ENCODE measurements at regions not wholly inside any gene's neighbourhood (a gene's known extent, or its start where the extent isn't known, plus 50 kb on each side); places are given as distances from the start of the nearest gene placed in this dataset.

- DNase-seq (ENCODE audit: insufficient read length, low spot score) (no peak), FAIRE-seq (no peak)
- no peak for TF ChIP-seq POLR2A (IDR thresholded peaks at IDR 0.05; ENCODE audit: low read depth, low read length)
Measured at GRCh38 chr10:78752221-78752620, 316.5 kb upstream of the ZMIZ1 start.

- TF ChIP-seq POLR2A (IDR thresholded peaks at IDR 0.05; ENCODE audit: low read depth, low read length): no peak
- no peak for DNase-seq (ENCODE audit: insufficient read length, low spot score)
- FAIRE-seq: no peak
Measured at GRCh38 chr10:78752708-78753107, 316.1 kb upstream of the ZMIZ1 start.

GRCh38 chr10:78754269-78755062 is 314.3 kb upstream of the ZMIZ1 start:
- FAIRE-seq: no peak
- no peak for DNase-seq (ENCODE audit: insufficient read length, low spot score)
- TF ChIP-seq POLR2A (IDR thresholded peaks at IDR 0.05; ENCODE audit: low read depth, low read length): no peak

GRCh38 chr10:78755063-78755701 is 313.6 kb upstream of the ZMIZ1 start:
- DNase-seq (ENCODE audit: insufficient read length, low spot score) (no peak), FAIRE-seq (no peak)
- TF ChIP-seq POLR2A (IDR thresholded peaks at IDR 0.05; ENCODE audit: low read depth, low read length): no peak

GRCh38 chr10:78755877-78756455 is 312.8 kb upstream of the ZMIZ1 start:
- DNase-seq (ENCODE audit: insufficient read length, low spot score): no peak
- TF ChIP-seq POLR2A (IDR thresholded peaks at IDR 0.05; ENCODE audit: low read depth, low read length): no peak
- FAIRE-seq: no peak

GRCh38 chr10:78756604-78757343 is 312.0 kb upstream of the ZMIZ1 start:
- DNase-seq (ENCODE audit: insufficient read length, low spot score) (peak; percentile 99), FAIRE-seq (peak; percentile 83)

GRCh38 chr10:78757344-78757925 is 311.3 kb upstream of the ZMIZ1 start:
- peak; percentile 87 for FAIRE-seq
- peak; percentile 89 for DNase-seq (ENCODE audit: insufficient read length, low spot score)
- TF ChIP-seq POLR2A (IDR thresholded peaks at IDR 0.05; ENCODE audit: low read depth, low read length): no peak

More at GRCh38 chr10:78756604-78757343, 312.0 kb upstream of the ZMIZ1 start:
- TF ChIP-seq POLR2A (IDR thresholded peaks at IDR 0.05; ENCODE audit: low read depth, low read length): no peak

GRCh38 chr10:78758176-78758575 is 310.6 kb upstream of the ZMIZ1 start:
- TF ChIP-seq POLR2A (IDR thresholded peaks at IDR 0.05; ENCODE audit: low read depth, low read length): no peak
- FAIRE-seq: no peak
- no peak for DNase-seq (ENCODE audit: insufficient read length, low spot score)

GRCh38 chr10:78759456-78760120 is 309.2 kb upstream of the ZMIZ1 start:
- DNase-seq (ENCODE audit: insufficient read length, low spot score) (no peak), FAIRE-seq (no peak)
- no peak for TF ChIP-seq POLR2A (IDR thresholded peaks at IDR 0.05; ENCODE audit: low read depth, low read length)

- DNase-seq (ENCODE audit: insufficient read length, low spot score): no peak
- no peak for TF ChIP-seq POLR2A (IDR thresholded peaks at IDR 0.05; ENCODE audit: low read depth, low read length)
- no peak for FAIRE-seq
Measured at GRCh38 chr10:78760463-78761310, 308.1 kb upstream of the ZMIZ1 start.

- no peak for TF ChIP-seq POLR2A (IDR thresholded peaks at IDR 0.05; ENCODE audit: low read depth, low read length)
Measured at GRCh38 chr10:78761311-78761781, 307.4 kb upstream of the ZMIZ1 start.

GRCh38 chr10:78762086-78762630 is 306.6 kb upstream of the ZMIZ1 start:
- FAIRE-seq (no peak), DNase-seq (ENCODE audit: insufficient read length, low spot score) (no peak)
- no peak for TF ChIP-seq POLR2A (IDR thresholded peaks at IDR 0.05; ENCODE audit: low read depth, low read length)

More at GRCh38 chr10:78761311-78761781, 307.4 kb upstream of the ZMIZ1 start:
- FAIRE-seq: no peak
- no peak for DNase-seq (ENCODE audit: insufficient read length, low spot score)

All from H54 (cell line).